Lower leg skin (tissue), 4 donors: ENCODE measurements at regions not wholly inside any gene's neighbourhood (a gene's known extent, or its start where the extent isn't known, plus 50 kb on each side); places are given as distances from the start of the nearest gene placed in this dataset.
A peak's percentile ranks its signal among the peaks of the same experiment; 100 is the strongest.

Source experiments
- DNase-seq, 2 donors: peaks; one replicate each; pipeline ENCODE4 v3.0.0-alpha.2; 2019; ENCODE audit warnings: low spot score in 2 of 2
- H3K4me3 ChIP-seq: fragments of 200-600 bp; sonication (generic); 2 replicates; pipeline ENCODE4 v1.5.1; 2017; ENCODE audit warnings: mild to moderate bottlenecking, low read depth; ENCODE audit not compliant: poor library complexity, severe bottlenecking
- POLR2A ChIP-seq, 2 donors: fragments of 450-650 bp; IDR thresholded peaks; one replicate each; pipeline ENCODE4 v1.6.1; 2016 to 2017; ENCODE audit warnings: antibody characterized with exemption in 2 of 2, mild to moderate bottlenecking in 1 of 2, moderate library complexity in 1 of 2
- WGBS, 2 donors: methylation state at CpG; one replicate each; pipeline ENCODE4 v1.1.5; 2018; 5-methylcytosine and 5-hydroxymethylcytosine counted together
- intact Hi-C: fragments of 100-400 bp; cut with DNase I; formaldehyde crosslinking; loops from one replicate; pipeline ENCODE4 v1.15.0; 2023; ENCODE audit warnings: low total_unique reads
- TF ChIP-seq, protein P1 (sequence below), 3 donors: fragments of 450-650 bp; IDR thresholded peaks; one replicate each; pipeline ENCODE4 v1.5.1; 2016; ENCODE audit warnings: antibody characterized with exemption in 3 of 3, mild to moderate bottlenecking in 3 of 3, moderate library complexity in 2 of 3

DNA sequence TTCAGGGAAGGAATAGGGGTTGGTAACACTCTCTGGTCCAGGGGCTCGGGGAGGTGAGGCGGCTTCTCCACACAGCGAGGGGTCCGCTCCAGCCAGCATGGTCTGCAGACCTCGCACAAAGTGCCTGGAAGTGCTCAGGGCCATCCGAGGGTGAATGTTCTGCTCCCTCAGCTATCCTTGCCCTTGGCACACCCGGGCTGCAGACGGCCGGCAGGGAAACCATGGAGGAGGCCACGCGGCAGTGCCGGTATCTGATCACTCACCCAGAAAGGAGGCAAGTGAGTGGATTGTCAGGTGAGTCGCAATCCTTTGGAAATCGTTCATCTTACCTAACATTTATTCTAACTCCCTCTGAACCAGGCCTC lies 62.0 kb downstream of the DLL1 start:
- DNase-seq, result no peak
- TF ChIP-seq, protein P1, sequence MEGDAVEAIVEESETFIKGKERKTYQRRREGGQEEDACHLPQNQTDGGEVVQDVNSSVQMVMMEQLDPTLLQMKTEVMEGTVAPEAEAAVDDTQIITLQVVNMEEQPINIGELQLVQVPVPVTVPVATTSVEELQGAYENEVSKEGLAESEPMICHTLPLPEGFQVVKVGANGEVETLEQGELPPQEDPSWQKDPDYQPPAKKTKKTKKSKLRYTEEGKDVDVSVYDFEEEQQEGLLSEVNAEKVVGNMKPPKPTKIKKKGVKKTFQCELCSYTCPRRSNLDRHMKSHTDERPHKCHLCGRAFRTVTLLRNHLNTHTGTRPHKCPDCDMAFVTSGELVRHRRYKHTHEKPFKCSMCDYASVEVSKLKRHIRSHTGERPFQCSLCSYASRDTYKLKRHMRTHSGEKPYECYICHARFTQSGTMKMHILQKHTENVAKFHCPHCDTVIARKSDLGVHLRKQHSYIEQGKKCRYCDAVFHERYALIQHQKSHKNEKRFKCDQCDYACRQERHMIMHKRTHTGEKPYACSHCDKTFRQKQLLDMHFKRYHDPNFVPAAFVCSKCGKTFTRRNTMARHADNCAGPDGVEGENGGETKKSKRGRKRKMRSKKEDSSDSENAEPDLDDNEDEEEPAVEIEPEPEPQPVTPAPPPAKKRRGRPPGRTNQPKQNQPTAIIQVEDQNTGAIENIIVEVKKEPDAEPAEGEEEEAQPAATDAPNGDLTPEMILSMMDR (IDR thresholded peaks at IDR 0.05), result no peak
- no peak for TF ChIP-seq POLR2A (IDR thresholded peaks at IDR 0.05)
- intact Hi-C loops, result no loop called here
- H3K4me3 ChIP-seq, result no peak overlapping the region
- 91% methylated on average over 14 of the region's 14 CpGs for WGBS, 2 donors

DNA sequence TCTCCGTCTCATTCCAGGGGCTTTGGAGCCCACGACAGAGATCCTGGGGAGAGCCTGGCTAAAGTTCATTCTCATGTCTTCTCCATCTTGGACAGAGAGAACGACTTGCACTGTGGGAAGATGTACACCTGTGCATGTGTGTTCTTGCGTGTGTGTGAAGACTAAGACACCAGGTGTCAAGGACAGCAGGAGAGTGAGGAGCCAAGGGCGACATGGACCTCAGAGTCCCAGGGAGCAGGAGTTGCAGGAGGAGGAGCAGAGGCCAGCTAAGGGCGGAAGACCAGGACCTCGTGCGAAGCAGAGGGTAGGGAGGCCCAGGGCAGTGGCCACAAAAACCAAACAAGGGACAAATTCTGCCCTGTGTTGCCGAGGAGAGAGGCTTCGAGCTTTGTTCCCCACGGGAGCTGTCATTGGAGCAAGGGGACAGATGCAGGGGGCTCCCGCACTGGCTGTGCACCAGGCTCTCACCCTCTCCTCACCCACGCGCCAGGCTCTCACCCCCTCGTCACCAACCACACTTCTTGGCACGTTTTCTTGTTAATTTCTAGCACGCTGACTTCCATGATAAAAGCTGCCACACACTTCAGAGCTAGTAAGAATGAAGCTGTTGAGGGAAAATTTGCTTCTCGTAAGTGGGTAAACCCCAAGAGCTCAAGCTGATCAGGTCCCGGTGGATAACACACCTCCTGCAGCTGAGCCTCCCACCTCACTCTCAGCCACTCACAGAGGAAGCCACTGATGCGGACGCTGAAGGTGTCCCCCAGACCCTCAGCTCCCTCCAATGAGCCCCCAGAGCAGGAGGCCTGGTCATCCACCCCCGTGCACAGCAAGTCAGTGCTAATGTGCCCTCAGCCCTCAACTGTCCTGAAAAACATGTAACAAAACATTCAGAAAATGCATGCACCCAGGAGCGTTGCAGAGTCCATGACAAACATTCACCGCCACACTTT lies 62.6 kb downstream of the DLL1 start:
- intact Hi-C loops, result no loop called here
- TF ChIP-seq, protein P1 (IDR thresholded peaks at IDR 0.05), result no peak
- no peak for TF ChIP-seq POLR2A (IDR thresholded peaks at IDR 0.05)
- DNase-seq, result no peak
- WGBS, 2 donors, result 89% methylated on average over 24 of the region's 24 CpGs
- no peak overlapping the region for H3K4me3 ChIP-seq

DNA sequence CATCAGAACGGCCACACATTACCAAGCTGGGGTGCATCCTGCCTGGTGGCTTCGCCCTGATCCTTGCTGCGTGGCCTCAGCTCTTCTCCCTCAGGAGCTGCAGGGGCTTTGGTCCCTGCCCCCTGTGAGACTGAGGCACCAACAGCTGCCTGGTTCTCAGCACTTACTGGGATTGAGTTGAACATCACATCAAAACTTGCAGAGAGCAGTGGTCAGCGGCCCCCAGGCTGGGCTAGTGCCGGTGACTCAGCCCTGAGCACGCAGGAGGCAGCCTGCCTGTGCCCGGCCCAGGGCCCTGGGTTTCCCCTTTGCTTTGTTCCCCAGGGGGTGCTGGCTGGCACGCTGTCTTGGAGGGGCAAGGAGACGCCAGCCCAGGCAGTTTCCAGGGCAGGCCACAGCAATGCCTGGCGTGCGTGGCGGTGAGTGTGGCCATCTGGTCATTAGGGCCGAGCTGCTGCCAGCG lies 63.3 kb downstream of the DLL1 start:
- no peak for DNase-seq
- intact Hi-C loops, result no loop called here
- no peak overlapping the region for H3K4me3 ChIP-seq
- TF ChIP-seq, protein P1 (IDR thresholded peaks at IDR 0.05), result no peak
- no peak for TF ChIP-seq POLR2A (IDR thresholded peaks at IDR 0.05)
- WGBS, 2 donors, result 88% methylated on average over 8 to 14 of the region's 14 CpGs

DNA sequence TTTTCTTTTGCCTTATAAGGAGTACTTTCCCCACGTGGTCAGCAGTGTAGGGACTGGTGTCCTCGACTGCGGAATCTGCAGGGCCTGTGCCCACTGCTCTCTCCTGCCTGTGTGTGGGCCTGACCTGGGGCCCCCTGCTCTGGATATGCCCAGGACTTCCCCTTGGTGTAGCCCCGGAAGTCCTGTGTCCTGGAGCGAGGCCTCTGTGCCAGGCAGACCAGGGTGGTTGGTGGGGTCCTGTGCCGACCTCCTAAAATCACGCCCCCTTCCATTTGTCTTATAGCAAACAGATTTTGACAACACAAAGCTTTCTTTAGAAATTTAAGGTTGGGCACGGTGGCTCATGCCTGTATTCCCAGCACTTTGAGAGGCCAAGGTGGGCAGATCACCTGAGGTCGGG lies 64.2 kb downstream of the DLL1 start:
- WGBS, 2 donors, result 74 to 75% methylated on average over 9 of the region's 9 CpGs
- DNase-seq, result no peak
- TF ChIP-seq POLR2A (IDR thresholded peaks at IDR 0.05), result no peak
- TF ChIP-seq, protein P1 (IDR thresholded peaks at IDR 0.05), result no peak
- H3K4me3 ChIP-seq, result no peak overlapping the region
- intact Hi-C loops, result no loop called here

DNA sequence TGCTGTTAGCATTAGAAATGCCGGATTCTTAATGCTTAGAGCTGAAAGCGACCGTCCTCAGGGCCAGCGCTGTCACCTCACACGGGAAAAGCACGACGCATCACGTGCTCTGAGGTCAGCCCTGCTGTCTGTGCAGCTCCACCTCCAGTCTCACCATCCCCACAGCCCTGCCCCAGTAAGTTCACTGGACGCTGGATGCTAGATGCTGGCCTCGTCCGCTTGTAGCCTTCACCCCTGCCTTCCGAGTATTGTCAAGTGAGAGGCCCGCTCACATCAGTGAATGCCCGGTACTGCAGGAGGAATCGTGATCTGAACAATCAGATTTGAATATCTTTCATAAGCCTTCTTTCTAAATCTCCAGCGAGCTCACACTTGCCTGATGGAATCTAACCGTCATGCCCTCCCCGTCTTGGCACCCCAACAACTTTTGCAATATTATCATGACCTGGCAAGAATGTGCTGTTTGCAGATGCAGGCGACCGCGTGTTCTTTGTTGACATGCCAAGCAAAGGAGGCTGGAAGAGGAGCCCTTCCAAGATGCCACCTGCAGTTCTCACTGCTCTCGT lies 64.9 kb downstream of the DLL1 start:
- peak; percentile 80 to 88 for DNase-seq
- intact Hi-C loops, result no loop called here
- TF ChIP-seq POLR2A (IDR thresholded peaks at IDR 0.05), result no peak
- TF ChIP-seq, protein P1 (IDR thresholded peaks at IDR 0.05), result no peak
- WGBS, 2 donors, result 56 to 70% methylated on average over 22 of the region's 22 CpGs
- no peak overlapping the region for H3K4me3 ChIP-seq
